Endothelial cell of umbilical vein (primary cell): ENCODE measurements at regions not wholly inside any gene's neighbourhood (a gene's known extent, or its start where the extent isn't known, plus 50 kb on each side); places are given as distances from the start of the nearest gene placed in this dataset.

Experiments
- BruUV-seq: library from RNA; stranded (reverse); fragments of 400-500 nt; replicated peaks from 2 replicates; lab custom pipeline; 2021; lab: Mats Ljungman, UMichigan
- CTCF ChIA-PET: fragments of 300-600, 350-600 bp; sonication (Branson Sonifier 250); formaldehyde crosslinking; loops from one replicate; lab custom pipeline; 2021; ENCODE audit warnings: antibody characterized with exemption, inconsistent platforms; lab: Charles Lee
- POLR2A ChIA-PET: fragments of 300-600, 350-600 bp; sonication (Branson Sonifier 250); formaldehyde crosslinking; loops from one replicate; lab custom pipeline; 2021; ENCODE audit warnings: antibody characterized with exemption, inconsistent platforms; lab: Charles Lee
- DNase-seq: peaks from one replicate; pipeline ENCODE4 v3.0.0-alpha.2; 2011; ENCODE audit warnings: low read depth, low spot score
- FAIRE-seq: peaks from 2 replicates; lab custom pipeline; 2011; peaks lifted over from hg19 to GRCh38; lab: Jason Lieb, UNC
- H2AFZ ChIP-seq: 2 replicates; pipeline ENCODE4 v1.6.0; 2012; ENCODE audit warnings: low read depth, low read length, control low read depth, inconsistent platforms
- H3K27ac ChIP-seq: 2 replicates; pipeline ENCODE4 v1.5.1; 2011; ENCODE audit warnings: low read depth, mild to moderate bottlenecking, control low read depth, low read length, moderate library complexity; ENCODE audit not compliant: insufficient read depth
- H3K27me3 ChIP-seq, 2 experiments: 2 replicates each; pipeline versions ENCODE4 v1.6.0 to v1.6.1; 2011; ENCODE audit warnings: low read length in 2 of 2, mixed read lengths in 1 of 2; ENCODE audit not compliant: control insufficient read depth in 2 of 2, insufficient read depth in 2 of 2
- H3K36me3 ChIP-seq, 2 experiments: 2 replicates in 1 of 2; 3 replicates in 1 of 2; pipeline ENCODE4 v1.5.1; 2011; ENCODE audit warnings: low read length in 2 of 2, mild to moderate bottlenecking in 1 of 2, moderate library complexity in 1 of 2; ENCODE audit not compliant: control insufficient read depth in 2 of 2, insufficient read depth in 2 of 2; ENCODE audit errors: extremely low read depth in 1 of 2
- H3K4me1 ChIP-seq: 3 replicates; pipeline ENCODE4 v1.5.1; 2011; ENCODE audit warnings: mild to moderate bottlenecking, low read length; ENCODE audit not compliant: control insufficient read depth, insufficient read depth; ENCODE audit errors: extremely low read depth
- H3K4me2 ChIP-seq: 2 replicates; pipeline ENCODE4 v1.6.1; 2011; ENCODE audit warnings: low read length, control low read depth, mixed read lengths; ENCODE audit not compliant: insufficient read depth
- H3K4me3 ChIP-seq, 3 experiments: fragments of 200-600 bp in 1 of 3; sonication (generic), shearing (Covaris generic) in 1 of 3; replicated peaks in 1 of 3; 2 replicates each; pipeline ENCODE4 v1.5.1; 2011 to 2016; ENCODE audit warnings: control low read depth in 3 of 3, low read length in 3 of 3, mild to moderate bottlenecking in 2 of 3, inconsistent platforms in 1 of 3, low read depth in 1 of 3, moderate library complexity in 1 of 3; ENCODE audit not compliant: insufficient read depth in 1 of 3
- H3K79me2 ChIP-seq: 2 replicates; pipeline ENCODE4 v1.6.0; 2012; ENCODE audit warnings: low read length, inconsistent platforms; ENCODE audit not compliant: control insufficient read depth, insufficient read depth
- H3K9ac ChIP-seq: replicated peaks from 2 replicates; pipeline ENCODE3; 2011; ENCODE audit warnings: low read length, control low read depth; ENCODE audit not compliant: insufficient read depth; ENCODE audit errors: extremely low read depth
- H3K9me1 ChIP-seq: replicated peaks from 3 replicates; pipeline ENCODE4 v1.6.0; 2011; ENCODE audit warnings: mild to moderate bottlenecking, low read length; ENCODE audit not compliant: control insufficient read depth, insufficient read depth; ENCODE audit errors: extremely low read depth
- H3K9me3 ChIP-seq: replicated peaks from 2 replicates; pipeline ENCODE4 v1.5.1; 2012; ENCODE audit warnings: low read length, inconsistent platforms; ENCODE audit not compliant: control insufficient read depth, insufficient read depth
- H4K20me1 ChIP-seq: replicated peaks from 2 replicates; pipeline ENCODE3; 2011; ENCODE audit warnings: mild to moderate bottlenecking, low read length; ENCODE audit not compliant: control insufficient read depth, insufficient read depth; ENCODE audit errors: extremely low read depth
- EZH2 ChIP-seq: IDR thresholded peaks from 2 replicates; pipeline ENCODE4 v1.6.1; 2012; ENCODE audit warnings: borderline replicate concordance, low read depth, mild to moderate bottlenecking, moderate library complexity, low read length, inconsistent platforms; ENCODE audit not compliant: severe bottlenecking
- FOS ChIP-seq: IDR thresholded peaks from 2 replicates; pipeline ENCODE4 v1.6.1; 2011; ENCODE audit warnings: mild to moderate bottlenecking, low read length, moderate library complexity, borderline replicate concordance; ENCODE audit not compliant: insufficient read depth
- GATA2 ChIP-seq: IDR thresholded peaks from 2 replicates; pipeline ENCODE4 v1.7.0; 2011; ENCODE audit warnings: low read depth, mild to moderate bottlenecking, moderate library complexity, mixed read lengths, low read length; ENCODE audit not compliant: insufficient read length, insufficient read depth
- MAX ChIP-seq: IDR thresholded peaks from 2 replicates; pipeline ENCODE4 v1.6.1; 2011; ENCODE audit not compliant: insufficient read depth, insufficient read length
- MYC ChIP-seq: IDR thresholded peaks from one replicate; pipeline ENCODE4 v1.6.1; 2011; ENCODE audit warnings: mild to moderate bottlenecking, low read depth, low read length
- POLR2AphosphoS5 ChIP-seq: IDR thresholded peaks from 2 replicates; pipeline ENCODE4 v1.6.1; 2012; ENCODE audit warnings: low read depth, mild to moderate bottlenecking, control low read depth, low read length, moderate library complexity; ENCODE audit not compliant: insufficient read depth
- dilution Hi-C: fragments of 300-500 bp; cut with MboI; formaldehyde crosslinking; loops from one replicate; pipeline ENCODE4 v1.15.0; 2019; ENCODE audit warnings: low sequenced_read_pairs; ENCODE audit not compliant: extremely low pct_ligation_motif_present
- intact Hi-C: fragments of 100-400 bp; cut with micrococcal nuclease; formaldehyde crosslinking; loops from one replicate; pipeline ENCODE4 v1.10.0; 2022

- no peak overlapping the region for H3K27ac ChIP-seq
- no peaks in the 10 kb centered on the region for H3K79me2 ChIP-seq
- ChIA-PET CTCF (interaction anchor here (1.0 to 3.8 kb wide), 23 partner anchors 11 to 1830 kb away, joined by 3 to 47 read pairs (median 4); partner anchors contain the start of gene CHD1), POLR2A (no interaction called here)
- DNase-seq (no peak), FAIRE-seq (no peak)
- H3K27me3 ChIP-seq: no peaks in the 10 kb centered on the region
- no peaks in the 10 kb centered on the region for H4K20me1 ChIP-seq
- BruUV-seq: no TSS peak
- dilution Hi-C loops: no loop called here
- no peak overlapping the region for H2AFZ ChIP-seq
- peaks cover 3% of the 10 kb centered on the region for H3K4me1 ChIP-seq
- H3K9ac ChIP-seq: no peak overlapping the region
- no peak overlapping the region for H3K4me2 ChIP-seq
- no peaks in the 10 kb centered on the region for H3K36me3 ChIP-seq
- H3K9me1 ChIP-seq: no peaks in the 10 kb centered on the region
- no peaks in the 10 kb centered on the region for H3K9me3 ChIP-seq
- no peak overlapping the region for H3K4me3 ChIP-seq
- intact Hi-C loops: loop anchor here (2.0 to 5.0 kb wide), 3 partner anchors 132 to 289 kb away; partner anchors contain the start of genes CHD1 and RGMB
- TF ChIP-seq EZH2: no peak
- no peak for TF ChIP-seq FOS
- no peak for TF ChIP-seq POLR2AphosphoS5
- no peak for TF ChIP-seq MYC
- TF ChIP-seq MAX: no peak
- TF ChIP-seq GATA2: no peak
These were observed 132.5 kb upstream of the CHD1 start for GRCh38 chr5:99061299-99061698.
